Left ventricle myocardium inferior (tissue), 1 donor: ENCODE measurements at regions not wholly inside any gene's neighbourhood (a gene's known extent, or its start where the extent isn't known, plus 50 kb on each side); places are given as distances from the start of the nearest gene placed in this dataset.

ENCODE experiments used
- DNase-seq: peaks from one replicate; pipeline ENCODE4 v3.0.0-alpha.2; 2020
- H3K27ac ChIP-seq: fragments of 200-600 bp; replicated peaks from 2 replicates; pipeline ENCODE4 v1.8.0; 2021
- H3K27me3 ChIP-seq: fragments of 200-600 bp; 2 replicates; pipeline ENCODE4 v1.8.0; 2021; ENCODE audit warnings: low read depth
- H3K36me3 ChIP-seq: fragments of 200-600 bp; 2 replicates; pipeline ENCODE4 v1.8.0; 2021
- H3K4me1 ChIP-seq: fragments of 200-600 bp; 2 replicates; pipeline ENCODE4 v1.8.0; 2021
- H3K4me3 ChIP-seq: fragments of 200-600 bp; 2 replicates; pipeline ENCODE4 v1.8.0; 2021; ENCODE audit warnings: mild to moderate bottlenecking, moderate library complexity
- H3K9me3 ChIP-seq: fragments of 200-600 bp; replicated peaks from 2 replicates; pipeline ENCODE4 v1.8.0; 2021
- CTCF ChIP-seq: fragments of 200-600 bp; IDR thresholded peaks from 2 replicates; pipeline ENCODE4 v1.8.0; 2021; ENCODE audit warnings: antibody characterized with exemption, mild to moderate bottlenecking, borderline replicate concordance
- intact Hi-C: fragments of 100-400 bp; cut with micrococcal nuclease; formaldehyde crosslinking; loops from one replicate; pipeline ENCODE4 v1.11.0; 2022
- donor health status: DM: no; HTN: yes; CAD: no; lungs with severe emphysema.

GRCh38 chr3:11095932-11096265 lies 58.4 kb upstream of the HRH1 start:
- peak overlapping the region; percentile 39 for H3K4me3 ChIP-seq
- H3K27me3 ChIP-seq, result peaks cover 72% of the 10 kb centered on the region
- DNase-seq, result no peak
- intact Hi-C loops, result no loop called here
- peaks cover 18% of the 10 kb centered on the region for H3K4me1 ChIP-seq
- no peak for TF ChIP-seq CTCF
- no peaks in the 10 kb centered on the region for H3K36me3 ChIP-seq
- no peak overlapping the region for H3K27ac ChIP-seq
- no peaks in the 10 kb centered on the region for H3K9me3 ChIP-seq

GRCh38 chr3:11096266-11097139 lies 57.8 kb upstream of the HRH1 start:
- no peak for TF ChIP-seq CTCF
- peak; percentile 70 for DNase-seq
- intact Hi-C loops, result no loop called here
- Histone ChIP-seq H3K27ac (no peak overlapping the region), H3K9me3 (peaks cover under 1% of the 10 kb centered on the region), H3K4me1 (peaks cover 13% of the 10 kb centered on the region), H3K27me3 (peaks cover 77% of the 10 kb centered on the region), H3K4me3 (peak overlapping the region; percentile 39), H3K36me3 (no peaks in the 10 kb centered on the region)

GRCh38 chr3:11099306-11099705 lies 55.0 kb upstream of the HRH1 start:
- intact Hi-C loops, result no loop called here

More at GRCh38 chr3:11099306-11099705, 55.0 kb upstream of the HRH1 start:
- H3K36me3 ChIP-seq, result no peaks in the 10 kb centered on the region
- H3K27ac ChIP-seq, result no peak overlapping the region
- no peak for DNase-seq
- no peak for TF ChIP-seq CTCF
- H3K4me1 ChIP-seq, result peaks cover 11% of the 10 kb centered on the region
- H3K9me3 ChIP-seq, result peaks cover 28% of the 10 kb centered on the region
- no peak overlapping the region for H3K4me3 ChIP-seq
- H3K27me3 ChIP-seq, result peaks cover 68% of the 10 kb centered on the region
